Daoy (cell line): ENCODE measurements at regions not wholly inside any gene's neighbourhood (a gene's known extent, or its start where the extent isn't known, plus 50 kb on each side); places are given as distances from the start of the nearest gene placed in this dataset.
"Not testable (repeated sequence)": the region's sequence is repeated elsewhere in the genome, so short reads cannot be mapped to it uniquely, and the experiment has no call there.

Source experiments
- DNase-seq: peaks from one replicate; pipeline ENCODE4 v3.0.0-alpha.2; 2015; ENCODE audit warnings: low read depth

- no peak for DNase-seq
Measured at GRCh38 chr7:119842786-119843185, 430.2 kb upstream of the KCND2 start.

- no peak for DNase-seq
Measured at GRCh38 chr7:119861385-119861784, 411.6 kb upstream of the KCND2 start.

- no peak for DNase-seq
Measured at GRCh38 chr7:119868387-119868786, 404.6 kb upstream of the KCND2 start.

GRCh38 chr7:119879835-119880234 lies 393.1 kb upstream of the KCND2 start:
- DNase-seq: no peak

GRCh38 chr7:119886007-119886406 lies 387.0 kb upstream of the KCND2 start:
- DNase-seq: no peak

GRCh38 chr7:119886525-119886924 lies 386.4 kb upstream of the KCND2 start:
- not testable (repeated sequence) for DNase-seq

- DNase-seq: no peak
Measured at GRCh38 chr7:119888251-119888650, 384.7 kb upstream of the KCND2 start.

GRCh38 chr7:119890631-119891030 lies 382.3 kb upstream of the KCND2 start:
- DNase-seq: no peak

- DNase-seq: no peak
Measured at GRCh38 chr7:119895320-119895719, 377.7 kb upstream of the KCND2 start.

- DNase-seq: no peak
Measured at GRCh38 chr7:119896386-119896785, 376.6 kb upstream of the KCND2 start.

- DNase-seq: peak; percentile 27
Measured at GRCh38 chr7:119900996-119901672, 371.8 kb upstream of the KCND2 start.

- DNase-seq: no peak
Measured at GRCh38 chr7:119903085-119903484, 369.9 kb upstream of the KCND2 start.

- DNase-seq: no peak
Measured at GRCh38 chr7:119905495-119905894, 367.5 kb upstream of the KCND2 start.

GRCh38 chr7:119908948-119909347 lies 364.0 kb upstream of the KCND2 start:
- DNase-seq: no peak

- DNase-seq: not testable (repeated sequence)
Measured at GRCh38 chr7:119914119-119914518, 358.9 kb upstream of the KCND2 start.

GRCh38 chr7:119916501-119916900 lies 356.5 kb upstream of the KCND2 start:
- DNase-seq: no peak

GRCh38 chr7:119918185-119918584 lies 354.8 kb upstream of the KCND2 start:
- DNase-seq: no peak

GRCh38 chr7:119919986-119920385 lies 353.0 kb upstream of the KCND2 start:
- no peak for DNase-seq

GRCh38 chr7:119925581-119926289 lies 347.2 kb upstream of the KCND2 start:
- no peak for DNase-seq

- DNase-seq: no peak
Measured at GRCh38 chr7:119929891-119930290, 343.1 kb upstream of the KCND2 start.

- no peak for DNase-seq
Measured at GRCh38 chr7:119931230-119931824, 341.6 kb upstream of the KCND2 start.

GRCh38 chr7:119935418-119936025 lies 337.5 kb upstream of the KCND2 start:
- peak; percentile 20 for DNase-seq

- no peak for DNase-seq
Measured at GRCh38 chr7:119936836-119937235, 336.1 kb upstream of the KCND2 start.
